ENCODE measurements at regions not wholly inside any gene's neighbourhood (a gene's known extent, or its start where the extent isn't known, plus 50 kb on each side); places are given as distances from the start of the nearest gene placed in this dataset.
A peak's percentile ranks its signal among the peaks of the same experiment; 100 is the strongest.

DNA sequence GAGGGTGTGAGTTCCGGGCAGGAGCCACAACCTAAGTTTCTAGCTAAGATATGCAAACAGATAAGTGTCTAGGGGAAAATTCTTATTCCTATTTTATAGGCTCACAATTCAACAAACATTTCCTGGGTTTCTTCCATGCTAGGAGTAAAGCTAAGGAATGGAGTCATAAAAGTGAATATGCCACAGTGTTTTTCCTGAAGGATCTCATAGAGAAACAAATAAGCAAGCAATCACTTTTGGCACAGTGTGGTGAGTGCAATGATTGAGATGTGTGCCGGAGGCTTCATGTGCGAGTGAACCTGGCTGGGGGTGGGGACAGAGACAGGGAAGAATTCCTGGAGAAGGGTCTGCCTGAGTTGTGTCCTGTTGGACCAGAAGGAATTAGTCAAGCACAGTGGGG is 147.4 kb downstream of the TENT5C start:
- in situ Hi-C loops (cut with MboI; ENCODE audit: low pct_ligation_motif_present in 1 of 4, low pct_unique_long_range_greater_than_20kb in 1 of 4, low sequenced_read_pairs in 3 of 4) = loop anchor here in 2 of 4 donors (10.0 kb wide), 2 partner anchors 218 to 228 kb away; no protein-coding TSS in a partner anchor

DNA sequence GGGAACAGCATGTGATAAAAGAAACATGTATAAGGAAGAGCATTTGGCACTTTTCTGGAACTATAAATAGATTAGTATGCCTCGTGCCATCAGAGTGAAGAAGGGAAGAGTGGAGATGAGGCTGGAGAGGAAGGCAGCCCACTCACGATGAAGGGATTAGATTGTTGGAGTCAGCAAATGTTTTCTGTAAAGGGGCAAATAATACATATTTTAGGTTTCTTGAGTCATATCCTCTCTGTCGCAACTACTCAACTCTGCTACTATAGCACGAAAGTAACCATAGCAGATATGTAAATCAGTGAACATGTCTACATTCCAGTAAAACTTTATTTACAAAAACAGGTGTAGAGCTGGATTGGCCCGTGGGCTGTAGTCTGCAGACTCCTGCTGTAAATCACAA is 147.8 kb downstream of the TENT5C start:
- Histone ChIP-seq H3K4me3 (peak overlapping the region in 1 of 4 donors; percentile 25), H3K9me3 (no peaks in the 10 kb centered on the region), H3K36me3 (no peaks in the 10 kb centered on the region), H3K4me1 (peaks cover 3 to 32% (median 18%) of the 10 kb centered on the region in 4 donors), H3K27ac (peak overlapping the region; percentile 20 to 70 (median 60)), H3K27me3 (no peaks in the 10 kb centered on the region)
- 8 to 15% methylated on average over 4 to 5 of the region's 5 CpGs for WGBS, 2 donors (ENCODE audit: low coverage in 1 of 2)
- DNase-seq = no peak
- intact Hi-C loops (cut with DNase I; ENCODE audit: low total_unique reads) (loop anchor here (10.0 kb wide), 1 partner anchor 149 kb away; the partner anchor contains the start of gene TENT5C), in situ Hi-C loops (cut with MboI; ENCODE audit: low pct_ligation_motif_present in 1 of 4, low pct_unique_long_range_greater_than_20kb in 1 of 4, low sequenced_read_pairs in 3 of 4) (loop anchor here in 2 of 4 donors (10.0 kb wide), 2 partner anchors 219 to 229 kb away; no protein-coding TSS in a partner anchor)
- no peak for TF ChIP-seq POLR2A (IDR thresholded peaks at IDR 0.05)
- no peak for TF ChIP-seq EP300 (IDR thresholded peaks at IDR 0.05; ENCODE audit: low read depth)
- TF ChIP-seq, protein P1, sequence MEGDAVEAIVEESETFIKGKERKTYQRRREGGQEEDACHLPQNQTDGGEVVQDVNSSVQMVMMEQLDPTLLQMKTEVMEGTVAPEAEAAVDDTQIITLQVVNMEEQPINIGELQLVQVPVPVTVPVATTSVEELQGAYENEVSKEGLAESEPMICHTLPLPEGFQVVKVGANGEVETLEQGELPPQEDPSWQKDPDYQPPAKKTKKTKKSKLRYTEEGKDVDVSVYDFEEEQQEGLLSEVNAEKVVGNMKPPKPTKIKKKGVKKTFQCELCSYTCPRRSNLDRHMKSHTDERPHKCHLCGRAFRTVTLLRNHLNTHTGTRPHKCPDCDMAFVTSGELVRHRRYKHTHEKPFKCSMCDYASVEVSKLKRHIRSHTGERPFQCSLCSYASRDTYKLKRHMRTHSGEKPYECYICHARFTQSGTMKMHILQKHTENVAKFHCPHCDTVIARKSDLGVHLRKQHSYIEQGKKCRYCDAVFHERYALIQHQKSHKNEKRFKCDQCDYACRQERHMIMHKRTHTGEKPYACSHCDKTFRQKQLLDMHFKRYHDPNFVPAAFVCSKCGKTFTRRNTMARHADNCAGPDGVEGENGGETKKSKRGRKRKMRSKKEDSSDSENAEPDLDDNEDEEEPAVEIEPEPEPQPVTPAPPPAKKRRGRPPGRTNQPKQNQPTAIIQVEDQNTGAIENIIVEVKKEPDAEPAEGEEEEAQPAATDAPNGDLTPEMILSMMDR (IDR thresholded peaks at IDR 0.05) = no peak
- TF ChIP-seq POLR2AphosphoS5 (IDR thresholded peaks at IDR 0.05) = no peak

More for the DNA sequence above, 147.4 kb downstream of the TENT5C start:
- Histone ChIP-seq H3K27me3 (no peaks in the 10 kb centered on the region), H3K36me3 (no peaks in the 10 kb centered on the region), H3K27ac (peak overlapping the region; percentile 13 to 70 (median 60)), H3K4me1 (peaks cover 3 to 28% (median 15%) of the 10 kb centered on the region in 4 donors), H3K9me3 (no peaks in the 10 kb centered on the region), H3K4me3 (no peak overlapping the region)
- intact Hi-C loops (cut with DNase I; ENCODE audit: low total_unique reads) = loop anchor here (10.0 kb wide), 1 partner anchor 148 kb away; the partner anchor contains the start of gene TENT5C
- no peak for DNase-seq
- 40 to 61% methylated on average over 1 to 3 of the region's 3 CpGs for WGBS, 2 donors (ENCODE audit: low coverage in 1 of 2)
- TF ChIP-seq POLR2A (IDR thresholded peaks at IDR 0.05) (no peak), EP300 (IDR thresholded peaks at IDR 0.05; ENCODE audit: low read depth) (no peak), POLR2AphosphoS5 (IDR thresholded peaks at IDR 0.05) (no peak)
- TF ChIP-seq, protein P1 (IDR thresholded peaks at IDR 0.05) = no peak

DNA sequence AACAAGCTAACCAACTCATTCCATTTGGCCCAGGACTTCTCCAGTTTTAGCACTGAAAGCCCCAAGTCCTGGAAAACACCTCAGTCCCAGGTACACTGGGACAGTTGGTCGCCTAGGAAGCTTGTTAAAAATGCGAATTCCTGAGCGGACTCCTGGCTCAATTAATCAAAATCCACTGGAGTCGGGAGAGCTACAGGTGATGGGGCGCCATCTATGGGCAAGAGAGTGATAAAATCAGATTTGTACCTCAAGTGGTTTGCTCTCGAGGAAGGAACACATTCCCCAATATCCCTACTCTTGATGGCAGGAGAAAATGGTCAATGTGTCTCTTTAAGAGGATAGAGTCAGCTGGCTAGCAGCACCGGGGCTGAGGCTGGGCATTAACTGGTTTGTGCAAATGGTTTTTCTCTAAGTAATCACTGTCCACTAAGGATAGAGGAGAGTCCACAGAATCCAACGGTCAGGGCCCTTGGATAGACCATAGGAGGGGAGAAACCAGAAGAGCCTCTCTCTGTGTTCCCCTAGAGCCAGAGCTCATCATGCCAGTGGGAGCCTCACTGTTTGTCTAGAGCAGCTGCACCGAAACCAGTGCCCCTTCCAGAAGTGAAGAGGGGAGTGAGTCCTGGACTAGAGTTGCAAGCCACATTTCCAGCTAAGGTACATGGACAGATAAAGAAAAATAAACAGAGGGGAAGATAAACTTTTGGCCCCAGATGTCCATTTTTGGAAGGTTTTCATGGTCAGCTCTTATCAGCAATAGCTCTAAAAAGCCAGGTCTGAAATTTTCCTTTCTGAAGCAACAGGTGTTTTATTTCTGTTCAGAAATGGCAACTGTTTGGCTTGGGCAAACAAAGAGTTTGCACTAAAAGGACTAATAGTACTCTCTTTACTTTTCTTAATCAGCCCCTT is 148.5 kb downstream of the TENT5C start:
- in situ Hi-C loops (cut with MboI; ENCODE audit: low pct_ligation_motif_present in 1 of 4, low pct_unique_long_range_greater_than_20kb in 1 of 4, low sequenced_read_pairs in 3 of 4) = loop anchor here in 2 of 4 donors (10.0 kb wide), 2 partner anchors 220 to 230 kb away; no protein-coding TSS in a partner anchor
- peaks cover 3 to 39% (median 20%) of the 10 kb centered on the region in 4 donors for H3K4me1 ChIP-seq
- TF ChIP-seq POLR2AphosphoS5 (IDR thresholded peaks at IDR 0.05) (no peak), POLR2A (IDR thresholded peaks at IDR 0.05) (no peak), EP300 (IDR thresholded peaks at IDR 0.05; ENCODE audit: low read depth) (no peak)
- TF ChIP-seq, protein P1 (IDR thresholded peaks at IDR 0.05) = peak; percentile 70 to 84 (median 77)
- no peaks in the 10 kb centered on the region for H3K27me3 ChIP-seq
- H3K4me3 ChIP-seq = peak overlapping the region in 1 of 4 donors; percentile 25
- 14 to 20% methylated on average over 4 to 9 of the region's 9 CpGs for WGBS, 2 donors (ENCODE audit: low coverage in 1 of 2)
- DNase-seq = peak; percentile 73
- no peaks in the 10 kb centered on the region for H3K9me3 ChIP-seq
- intact Hi-C loops (cut with DNase I; ENCODE audit: low total_unique reads) = loop anchor here (10.0 kb wide), 1 partner anchor 150 kb away; the partner anchor contains the start of gene TENT5C
- no peaks in the 10 kb centered on the region for H3K36me3 ChIP-seq
- H3K27ac ChIP-seq = peak overlapping the region; percentile 20 to 70 (median 60)

DNA sequence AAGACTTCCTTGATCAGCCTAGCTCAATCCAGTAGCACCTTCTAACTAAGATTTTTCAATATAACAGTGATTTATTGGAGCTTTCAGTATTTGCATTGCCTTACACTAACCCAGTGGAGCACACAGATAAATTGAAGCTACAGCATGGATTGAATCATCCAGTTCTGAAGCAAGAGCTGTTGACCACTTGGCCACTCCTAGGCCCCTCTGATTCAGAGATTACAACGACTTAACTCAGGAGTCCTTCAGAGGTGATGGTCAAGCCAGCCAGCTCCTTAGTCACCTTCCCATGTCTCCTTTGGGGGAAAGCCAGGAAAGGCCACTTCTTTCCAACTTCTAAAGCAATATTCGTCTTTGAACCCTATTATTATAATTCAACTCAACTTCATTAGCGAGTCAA is 151.8 kb downstream of the TENT5C start:
- DNase-seq = no peak
- H3K9me3 ChIP-seq = no peaks in the 10 kb centered on the region
- 60 to 81% methylated on average over 1 to 3 of the region's 3 CpGs for whole genome bisulfite sequencing, 2 donors (ENCODE audit: low coverage in 1 of 2)
- H3K27me3 ChIP-seq = no peaks in the 10 kb centered on the region
- no peak overlapping the region for H3K27ac ChIP-seq
- no peak overlapping the region for H3K4me3 ChIP-seq
- peaks cover 3 to 35% (median 17%) of the 10 kb centered on the region in 4 donors for H3K4me1 ChIP-seq
- no peaks in the 10 kb centered on the region for H3K36me3 ChIP-seq
- TF ChIP-seq POLR2A (IDR thresholded peaks at IDR 0.05) (no peak), EP300 (IDR thresholded peaks at IDR 0.05; ENCODE audit: low read depth) (no peak), POLR2AphosphoS5 (IDR thresholded peaks at IDR 0.05) (no peak)
- TF ChIP-seq, protein P1 (IDR thresholded peaks at IDR 0.05) = no peak
- intact Hi-C loops (cut with DNase I; ENCODE audit: low total_unique reads) (loop anchor here (5.0 to 10.0 kb wide), 3 partner anchors 153 to 240 kb away; partner anchors contain the start of gene TENT5C), in situ Hi-C loops (cut with MboI; ENCODE audit: low pct_ligation_motif_present in 1 of 4, low pct_unique_long_range_greater_than_20kb in 1 of 4, low sequenced_read_pairs in 3 of 4) (loop anchor here in 2 of 4 donors (10.0 kb wide), 2 partner anchors 223 to 233 kb away; no protein-coding TSS in a partner anchor)

All from transverse colon (tissue), 4 donors.